HG03571 (cell line): ENCODE measurements at regions not wholly inside any gene's neighbourhood (a gene's known extent, or its start where the extent isn't known, plus 50 kb on each side); places are given as distances from the start of the nearest gene placed in this dataset.

Experiments used
- ATAC-seq: cut with Tn5 transposase; IDR thresholded peaks from one replicate; pipeline ENCODE4 v1.9.1; 2021; ENCODE audit not compliant: unreplicated experiment

- no peak for ATAC-seq
These were observed 902.5 kb downstream of the ZPLD1 start for GRCh38 chr3:103337179-103337845.

- no peak for ATAC-seq
These were observed 906.3 kb downstream of the ZPLD1 start for GRCh38 chr3:103341078-103341606.

- no peak for ATAC-seq
These were observed 907.5 kb downstream of the ZPLD1 start for GRCh38 chr3:103342205-103342731.

DNA sequence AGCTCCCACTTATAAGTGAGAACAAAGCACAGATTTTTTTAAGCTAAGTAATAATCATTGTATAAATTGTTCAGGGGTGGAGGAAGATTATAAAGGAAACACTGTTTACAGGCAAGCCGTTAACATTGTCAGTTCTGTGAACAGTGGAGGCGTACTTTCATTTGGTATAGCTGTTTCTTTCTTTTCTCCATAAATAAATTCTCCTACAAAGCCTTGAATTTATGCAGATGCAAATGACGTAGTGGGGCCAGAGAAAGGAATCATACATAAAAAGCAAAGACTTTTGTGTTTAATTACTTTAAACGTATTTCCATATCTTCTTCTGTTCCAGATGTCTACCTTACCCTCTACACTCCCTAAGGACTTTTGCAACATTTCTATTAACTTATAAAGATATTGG is 914.9 kb downstream of the ZPLD1 start:
- no peak for ATAC-seq

DNA sequence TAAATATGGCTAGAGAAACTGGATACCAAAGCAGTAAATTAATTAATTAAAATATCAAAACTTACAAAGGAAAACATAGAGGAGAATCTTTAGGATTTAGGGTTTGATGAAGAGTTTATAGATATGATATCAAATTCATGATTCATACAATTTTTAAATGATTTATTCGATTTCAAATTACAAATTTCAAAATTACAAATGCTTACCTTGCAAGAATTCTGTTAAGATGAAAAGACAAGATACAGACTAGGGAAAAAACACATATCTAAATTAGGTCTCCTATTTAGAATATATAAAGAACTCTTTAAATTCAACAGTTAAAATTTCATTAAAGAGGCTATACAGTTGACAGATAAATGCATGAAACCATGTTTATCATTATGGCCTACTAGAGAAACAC is 930.7 kb downstream of the ZPLD1 start:
- no peak for ATAC-seq

DNA sequence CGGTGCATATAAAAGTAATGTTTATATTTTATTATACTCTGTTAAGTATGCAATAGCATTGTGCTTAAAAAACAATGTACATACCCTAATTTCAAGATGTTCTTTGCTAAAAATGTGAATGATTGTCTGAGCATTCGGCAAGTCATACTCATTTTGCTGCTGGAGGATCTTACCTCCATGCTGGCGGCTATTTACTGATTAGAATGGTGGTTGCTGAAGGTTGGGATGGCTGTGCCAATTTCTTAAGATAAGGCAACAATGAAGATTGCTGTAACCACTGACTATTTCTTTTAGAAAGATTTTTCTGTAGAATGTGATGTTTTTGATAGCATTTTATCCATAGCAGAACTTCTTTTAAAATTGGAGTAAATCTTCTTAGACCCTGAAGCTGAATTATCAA is 932.7 kb downstream of the ZPLD1 start:
- ATAC-seq = no peak

GRCh38 chr3:103371411-103371810 is 936.6 kb downstream of the ZPLD1 start:
- no peak for ATAC-seq

- no peak for ATAC-seq
These were observed 937.2 kb downstream of the ZPLD1 start for GRCh38 chr3:103372031-103372430.

- no peak for ATAC-seq
These were observed 945.6 kb downstream of the ZPLD1 start for GRCh38 chr3:103380391-103380790.

DNA sequence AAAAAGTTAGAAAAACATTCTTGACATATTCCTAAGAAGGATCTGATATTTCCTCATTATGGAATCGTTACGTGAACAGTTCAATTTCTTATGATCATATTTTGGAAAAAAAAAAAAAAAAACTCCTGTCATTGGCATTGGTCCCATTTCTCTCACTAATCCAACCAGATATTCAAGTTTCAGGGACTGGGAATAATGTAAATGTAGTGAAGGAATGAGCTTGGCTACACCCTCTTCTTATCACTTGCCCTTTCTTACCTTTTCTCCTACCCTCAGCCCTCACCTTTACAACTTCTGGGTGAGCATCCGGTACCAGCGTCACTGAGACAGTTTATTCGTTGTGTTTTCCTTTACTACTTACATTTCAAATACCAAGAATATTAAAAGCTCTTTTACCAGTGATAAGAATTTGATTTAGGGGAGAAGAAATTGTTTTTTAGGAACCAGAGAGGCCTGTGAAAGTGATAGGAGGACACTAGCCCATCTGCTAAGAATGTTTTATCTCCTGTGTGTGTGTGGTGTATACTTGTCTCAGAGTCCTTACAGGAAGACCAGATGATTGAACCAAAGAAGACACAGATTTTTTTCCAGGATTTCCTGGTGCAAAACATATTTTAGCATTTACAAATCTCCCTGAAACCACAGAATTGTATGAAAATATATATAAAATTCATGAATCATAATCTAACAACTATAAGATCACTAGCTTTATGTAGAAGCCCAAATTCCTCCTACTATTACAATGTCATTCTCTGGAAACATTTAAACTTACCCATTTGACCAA is 946.7 kb downstream of the ZPLD1 start:
- no peak for ATAC-seq

- no peak for ATAC-seq
These were observed 951.3 kb downstream of the ZPLD1 start for GRCh38 chr3:103385961-103386656.

- ATAC-seq = no peak
These were observed 953.4 kb downstream of the ZPLD1 start for GRCh38 chr3:103388214-103388613.

GRCh38 chr3:103389356-103389755 is 954.5 kb downstream of the ZPLD1 start:
- no peak for ATAC-seq

GRCh38 chr3:103393395-103394186 is 958.8 kb downstream of the ZPLD1 start:
- ATAC-seq = no peak

- ATAC-seq = no peak
These were observed 968.4 kb downstream of the ZPLD1 start for GRCh38 chr3:103403191-103403590.

- ATAC-seq = no peak
These were observed 971.6 kb downstream of the ZPLD1 start for GRCh38 chr3:103406320-103406850.

- ATAC-seq = no peak
These were observed 975.4 kb downstream of the ZPLD1 start for GRCh38 chr3:103410231-103410630.

DNA sequence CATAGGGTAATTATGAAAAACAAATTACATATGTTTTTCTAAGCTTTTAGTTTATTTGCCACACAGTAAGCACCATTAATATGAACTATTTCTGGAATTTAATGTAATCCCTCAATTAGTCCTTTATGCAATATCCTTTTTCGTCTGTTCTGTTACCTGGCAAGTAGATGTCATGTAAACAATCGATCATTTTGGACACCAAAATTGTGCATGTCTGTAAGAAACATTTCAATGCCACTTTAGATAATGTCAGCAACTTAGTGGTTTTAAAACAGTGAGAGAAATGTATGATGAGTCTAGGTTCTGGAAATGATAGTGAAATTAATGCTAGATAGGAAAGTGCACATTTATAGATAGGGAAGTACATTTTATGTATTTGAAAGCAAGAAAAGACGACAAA is 986.6 kb downstream of the ZPLD1 start:
- no peak for ATAC-seq

- no peak for ATAC-seq
These were observed 1003.1 kb downstream of the ZPLD1 start for GRCh38 chr3:103437883-103438282.

DNA sequence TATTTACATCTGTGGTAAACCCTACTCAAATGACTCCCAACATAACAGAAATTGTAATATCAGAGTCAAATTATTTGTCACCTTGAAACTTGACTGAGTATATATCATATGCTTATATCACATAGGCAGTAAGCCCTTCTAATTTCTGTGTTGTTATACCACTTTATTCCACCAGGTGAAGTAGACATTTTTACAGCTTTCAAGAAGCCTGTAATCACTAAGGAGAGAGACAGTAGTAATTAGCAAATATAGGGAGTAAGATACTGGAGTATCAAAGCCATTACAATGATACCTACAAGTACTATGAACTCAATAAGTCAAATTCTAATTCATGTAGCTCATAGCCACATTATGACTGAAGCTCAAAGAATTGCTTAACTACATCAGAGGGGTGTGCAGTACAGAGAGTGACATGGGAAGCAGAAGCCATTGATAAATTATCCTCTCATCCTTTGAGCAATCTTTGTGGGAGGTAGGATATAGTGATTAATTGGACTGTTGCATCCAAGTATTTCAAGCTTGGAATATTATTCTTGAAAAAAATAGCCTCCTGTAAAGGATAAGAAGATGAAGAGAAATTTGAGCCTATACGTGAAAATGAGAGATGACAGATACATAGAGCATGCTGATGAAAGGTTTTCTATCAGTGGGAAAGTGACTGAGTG is 1005.9 kb downstream of the ZPLD1 start:
- peak; percentile 83 for ATAC-seq
